A549 (cell line): ENCODE measurements at regions not wholly inside any gene's neighbourhood (a gene's known extent, or its start where the extent isn't known, plus 50 kb on each side); places are given as distances from the start of the nearest gene placed in this dataset.

Source experiments
- BHLHE40 ChIP-seq: IDR thresholded peaks from 2 replicates; pipeline ENCODE4 v1.6.1; 2012; ENCODE audit warnings: low read depth, low read length, inconsistent platforms
- REST ChIP-seq: fragments of 200-600 bp; sonication (generic); IDR thresholded peaks from 2 replicates; pipeline ENCODE4 v1.6.1; 2016; ENCODE audit warnings: antibody characterized with exemption, mild to moderate bottlenecking, moderate library complexity

GRCh38 chr3:13252207-13252606 lies 167.9 kb downstream of the NUP210 start:
- TF ChIP-seq REST, result no peak
- no peak for TF ChIP-seq BHLHE40
